HuH-7.5 (cell line): ENCODE measurements at regions not wholly inside any gene's neighbourhood (a gene's known extent, or its start where the extent isn't known, plus 50 kb on each side); places are given as distances from the start of the nearest gene placed in this dataset.
"Not testable (repeated sequence)": the region's sequence is repeated elsewhere in the genome, so short reads cannot be mapped to it uniquely, and the experiment has no call there.

ENCODE experiments used
- DNase-seq: peaks from one replicate; pipeline ENCODE4 v3.0.0; 2011; ENCODE audit warnings: low spot score

DNA sequence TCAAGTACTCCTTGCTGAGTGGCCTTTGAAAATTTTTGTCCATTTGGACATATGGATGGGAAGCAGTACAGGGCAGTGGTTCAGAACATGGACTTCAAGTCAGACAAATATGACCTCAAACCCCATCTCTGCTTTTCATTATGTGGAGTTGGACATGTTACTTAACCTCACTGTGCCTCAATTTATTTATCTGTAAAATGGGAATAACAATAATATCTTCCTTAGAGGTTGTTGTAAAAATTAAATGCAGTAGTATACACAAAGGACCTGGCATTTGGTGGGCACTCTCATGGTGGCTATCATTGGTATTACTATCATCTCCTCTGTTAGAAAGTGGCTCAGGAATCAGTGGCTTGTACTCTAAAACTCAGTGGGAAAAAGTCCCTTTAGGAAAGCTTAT, 204.0 kb upstream of the MYLIP start:
- DNase-seq = no peak

DNA sequence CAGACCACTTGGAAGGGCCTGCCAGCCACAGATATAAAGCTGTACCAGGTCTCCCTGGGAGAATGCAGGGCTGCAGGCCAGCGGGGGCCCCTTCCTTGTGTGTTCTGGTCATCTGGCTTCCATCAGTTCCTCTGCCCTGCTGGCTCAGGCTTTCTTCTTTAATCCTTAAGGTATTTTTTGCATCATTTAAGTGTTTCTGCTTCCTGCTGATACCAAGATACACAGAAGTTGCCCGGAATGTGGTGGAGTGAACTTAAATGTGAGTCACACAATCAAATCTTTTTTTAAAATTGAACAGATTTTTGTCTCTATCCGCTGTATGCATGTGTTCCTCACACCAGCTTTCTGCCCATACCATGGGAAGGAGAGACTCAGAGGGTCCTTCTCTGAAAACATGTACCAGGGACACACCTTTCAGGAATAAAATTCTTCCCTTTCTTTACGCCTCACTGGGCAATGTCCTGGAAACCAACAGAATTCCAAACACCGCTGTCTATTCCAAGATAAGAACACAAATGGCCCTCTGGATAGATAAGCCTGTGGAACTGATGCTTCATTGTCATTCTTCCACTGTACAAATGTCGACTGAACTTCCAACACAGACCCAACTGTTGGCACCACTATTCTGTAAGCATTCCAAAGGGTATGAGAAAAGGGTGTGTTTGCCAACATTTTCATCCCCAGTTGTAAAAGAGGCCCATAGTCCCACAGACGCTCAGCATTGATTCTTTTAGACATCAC, 206.2 kb upstream of the MYLIP start:
- no peak for DNase-seq

DNA sequence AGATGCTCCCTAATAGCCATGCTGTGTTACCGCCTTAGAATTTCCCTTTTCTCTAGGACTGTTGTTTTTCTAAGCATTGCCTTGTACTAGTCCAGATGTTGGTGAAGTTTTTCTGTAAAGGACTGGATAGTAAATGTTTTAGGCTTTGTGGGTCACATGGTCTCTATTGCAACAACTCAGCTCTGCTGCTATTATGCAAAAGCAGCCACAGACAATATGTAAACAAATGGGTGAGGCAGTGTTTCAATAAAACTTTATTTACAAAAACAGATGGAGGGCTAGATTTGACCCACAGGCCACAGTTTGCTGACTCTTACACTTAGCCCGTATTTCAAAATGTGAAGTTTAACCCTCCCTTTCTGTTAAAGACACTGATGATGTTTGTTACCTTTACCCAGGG, 207.6 kb upstream of the MYLIP start:
- no peak for DNase-seq

DNA sequence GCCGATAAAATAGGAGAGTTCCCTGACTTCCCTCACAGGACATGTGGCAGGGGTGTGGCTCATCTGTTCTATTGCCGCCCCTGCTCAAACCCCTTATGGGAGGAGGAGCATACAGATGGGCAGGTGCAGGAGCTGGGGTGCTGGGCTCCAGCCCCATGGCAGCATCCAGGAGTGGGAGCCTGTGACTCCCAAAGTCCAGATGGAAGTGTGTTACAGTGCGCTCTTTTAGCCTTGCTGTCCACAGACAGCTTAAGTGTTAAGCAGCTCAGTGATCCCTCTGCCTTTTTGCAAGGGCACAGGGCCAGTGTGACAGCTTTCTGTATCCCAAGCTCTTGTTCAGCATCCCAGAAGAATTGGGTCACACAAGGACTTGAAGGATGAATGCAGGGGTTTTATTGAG, 212.3 kb upstream of the MYLIP start:
- DNase-seq = no peak

DNA sequence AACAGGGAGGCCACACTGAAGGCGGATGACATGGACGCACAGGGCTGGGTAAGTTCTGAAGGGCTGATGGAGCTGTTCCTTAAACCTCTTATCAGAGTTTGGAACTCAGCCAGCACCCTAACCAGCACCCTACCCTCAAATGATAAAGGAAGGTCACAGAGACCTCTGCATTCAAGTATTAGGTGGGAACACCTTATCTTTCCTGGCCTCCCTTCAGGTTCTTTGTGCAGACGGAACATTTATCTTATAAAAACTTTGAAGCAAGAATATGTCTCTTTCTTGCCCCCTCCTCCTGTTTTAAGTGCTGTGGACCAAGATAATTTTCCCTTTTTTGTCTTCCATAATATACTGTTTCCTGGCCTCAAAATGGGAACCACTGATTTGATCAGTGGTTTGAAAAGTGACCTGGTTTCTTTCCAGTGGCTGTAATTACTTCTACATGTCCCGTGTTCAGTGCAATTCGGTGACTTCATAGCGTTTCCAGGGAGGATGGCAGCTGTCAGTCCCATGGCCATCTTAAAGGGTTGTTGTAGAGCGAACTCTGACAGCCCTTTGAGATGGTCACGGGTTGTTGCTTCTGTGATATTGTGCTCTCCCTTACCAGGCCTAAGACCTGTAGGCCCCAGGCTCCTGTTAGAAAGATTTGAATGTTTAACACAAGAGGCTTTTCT, 213.2 kb upstream of the MYLIP start:
- DNase-seq = no peak

DNA sequence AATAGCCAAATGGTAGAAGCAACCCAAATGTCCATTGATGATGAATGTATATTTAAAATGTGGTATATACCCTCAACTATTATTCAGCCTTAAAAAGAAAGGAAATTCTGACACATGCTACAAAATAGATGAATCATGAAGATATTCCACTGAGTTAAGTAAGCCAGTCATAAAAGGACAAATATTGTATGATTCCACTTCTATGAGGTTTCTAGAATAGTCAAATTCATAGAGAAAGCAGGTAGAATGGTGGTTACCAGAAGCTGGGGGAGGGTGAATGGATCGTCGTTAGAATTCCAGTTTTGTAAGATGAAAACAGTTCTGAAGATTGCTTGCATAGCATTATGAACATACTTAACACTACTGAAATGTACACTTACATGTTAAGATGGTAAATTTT, 214.3 kb upstream of the MYLIP start:
- no peak for DNase-seq

DNA sequence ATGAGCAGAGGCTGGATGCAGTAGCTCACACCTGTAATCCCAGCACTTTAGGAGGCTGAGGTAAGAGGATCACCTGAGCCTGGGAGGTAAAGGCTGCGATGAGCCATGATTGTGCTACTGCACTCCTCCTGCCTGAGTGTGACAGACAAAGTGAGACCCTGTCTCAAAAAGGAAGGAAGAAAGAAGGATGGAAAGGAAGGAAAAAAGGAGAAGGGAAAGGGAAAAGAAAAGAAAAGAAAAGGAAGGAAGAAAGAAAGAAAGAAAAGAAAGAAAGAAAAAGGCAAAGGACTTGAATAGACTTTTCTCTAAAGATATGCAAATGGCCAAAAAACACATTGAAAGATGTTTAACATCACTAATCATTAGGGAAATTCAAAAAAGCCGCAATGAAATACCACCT, 215.3 kb upstream of the MYLIP start:
- no peak for DNase-seq

DNA sequence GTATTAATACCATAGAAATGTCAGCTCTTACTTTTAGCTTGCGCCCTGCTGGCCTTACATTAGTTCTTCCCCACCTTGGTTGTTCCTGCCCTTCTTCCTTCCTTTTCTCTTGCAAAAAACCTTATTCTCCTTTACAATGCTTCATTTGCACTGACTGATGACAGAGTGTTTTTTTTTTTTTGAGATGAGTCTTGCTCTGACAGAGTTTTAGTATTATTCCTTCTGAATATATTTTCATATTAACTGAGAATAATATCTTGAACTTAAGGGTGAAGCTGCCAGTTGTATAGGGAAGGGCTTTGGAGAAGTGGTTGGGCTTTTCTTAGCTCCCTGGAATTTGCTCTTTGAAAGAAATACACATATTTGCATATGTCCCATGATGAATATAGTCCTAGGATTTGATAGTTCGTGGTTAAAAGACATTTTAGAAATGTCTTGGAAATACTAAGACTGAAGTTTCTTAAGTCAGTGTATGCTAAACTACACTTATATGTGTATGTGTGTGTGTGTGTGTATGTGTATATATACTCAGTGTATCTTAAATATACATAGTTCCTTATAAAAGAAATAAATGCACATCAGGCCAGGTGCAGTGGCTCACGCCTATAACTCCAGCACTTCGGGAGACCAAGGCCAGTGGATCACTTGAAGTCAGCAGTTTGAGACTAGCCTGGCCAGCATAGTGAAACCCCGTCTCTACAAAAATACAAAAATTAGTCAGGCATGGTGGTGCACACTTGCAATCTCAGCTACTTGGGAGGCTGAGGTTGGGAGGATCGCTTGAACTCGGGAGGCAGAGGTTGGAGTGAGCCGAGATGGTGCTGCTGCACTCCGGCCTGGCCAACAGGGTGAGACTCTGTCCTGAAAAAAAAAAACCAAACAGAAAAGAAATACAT, 216.1 kb upstream of the MYLIP start:
- no peak for DNase-seq

DNA sequence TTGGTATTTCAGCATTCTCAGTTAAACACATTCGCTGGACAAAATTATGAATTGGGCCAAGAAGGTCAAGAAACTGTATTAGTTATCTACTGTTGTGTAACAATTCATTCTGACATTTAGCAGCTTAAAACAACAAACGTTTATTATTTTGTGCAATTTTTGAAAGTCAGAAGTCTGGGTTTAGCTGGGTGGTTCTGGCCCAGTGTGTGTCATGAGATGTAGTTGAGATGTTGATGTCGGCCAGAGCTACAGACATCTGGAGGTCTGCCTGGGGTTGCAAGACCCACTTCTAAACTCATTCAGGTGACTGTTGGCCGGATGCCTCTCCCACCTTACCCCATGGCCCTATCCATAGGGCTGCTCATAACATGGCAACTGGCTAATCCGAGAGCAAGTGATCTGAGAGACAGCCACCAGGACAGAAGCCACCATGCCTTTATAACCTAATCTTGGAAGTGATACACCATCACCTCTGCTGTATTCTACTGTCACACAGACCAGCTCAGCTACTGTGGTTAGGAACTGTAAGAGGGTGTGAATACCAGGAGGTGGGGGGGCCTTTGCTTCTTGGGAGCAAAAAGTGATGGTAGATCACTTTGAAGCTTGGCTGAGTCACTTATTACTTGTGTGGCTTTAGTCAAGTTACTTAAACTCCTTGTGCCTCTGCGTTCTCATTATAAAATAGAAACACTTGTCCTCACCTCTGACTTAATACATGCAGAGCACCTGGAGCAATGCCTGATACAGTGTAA, 217.0 kb upstream of the MYLIP start:
- no peak for DNase-seq

DNA sequence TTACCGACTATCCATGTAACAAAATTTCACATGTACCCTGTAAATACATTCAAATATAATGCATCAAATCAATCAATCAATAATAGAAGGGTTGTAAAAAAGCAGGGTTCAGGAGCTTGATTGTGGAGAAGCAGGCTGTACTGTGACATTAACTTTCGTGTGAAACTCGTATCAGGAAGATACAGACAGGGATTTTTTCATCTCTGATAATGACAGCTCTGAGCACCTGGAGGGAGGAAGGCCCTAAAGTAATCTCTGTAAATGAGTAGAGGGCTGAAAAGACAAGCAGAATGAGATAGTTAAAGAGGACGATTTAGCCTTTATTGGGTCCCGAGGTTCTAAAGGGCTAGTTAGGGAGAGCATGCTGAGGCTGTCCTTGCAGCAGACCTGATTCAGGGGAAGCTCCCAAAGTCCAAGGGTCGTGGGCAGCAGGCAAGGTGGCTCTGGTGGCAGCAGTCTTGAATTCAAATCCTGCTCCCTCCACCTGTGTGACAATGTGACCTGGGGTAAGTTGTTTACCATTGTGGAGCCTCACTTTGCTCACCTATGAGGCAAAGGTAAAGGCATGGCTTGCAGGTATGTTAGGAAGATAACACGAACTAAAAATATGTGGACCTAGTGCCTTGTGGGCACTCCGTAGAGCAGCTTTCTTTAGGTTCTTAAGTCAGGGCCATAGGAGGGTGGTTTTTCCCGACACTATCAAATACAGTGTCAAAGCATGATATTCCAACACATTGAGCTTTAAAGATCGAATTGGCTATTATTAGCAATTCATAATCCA, 219.4 kb upstream of the MYLIP start:
- DNase-seq = no peak

DNA sequence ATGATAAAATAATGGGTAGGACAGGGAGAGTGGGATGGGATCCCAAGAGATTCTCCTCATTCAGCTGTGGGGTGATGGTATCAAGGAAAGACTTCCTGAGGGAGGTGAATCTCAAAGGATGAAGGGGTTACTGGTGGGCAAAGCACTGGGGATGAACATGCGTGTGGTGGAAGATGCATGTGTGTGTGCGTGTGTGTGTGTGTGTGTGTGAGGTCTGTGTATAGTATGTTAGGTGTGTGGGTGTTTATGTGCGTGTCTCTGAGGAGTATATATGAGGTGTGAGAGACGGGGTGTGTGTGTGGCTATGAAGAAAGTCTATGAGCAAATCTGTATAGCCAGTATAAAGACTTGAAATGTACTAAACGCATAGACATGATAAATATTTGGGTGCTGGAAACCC, 220.0 kb upstream of the MYLIP start:
- DNase-seq = no peak

DNA sequence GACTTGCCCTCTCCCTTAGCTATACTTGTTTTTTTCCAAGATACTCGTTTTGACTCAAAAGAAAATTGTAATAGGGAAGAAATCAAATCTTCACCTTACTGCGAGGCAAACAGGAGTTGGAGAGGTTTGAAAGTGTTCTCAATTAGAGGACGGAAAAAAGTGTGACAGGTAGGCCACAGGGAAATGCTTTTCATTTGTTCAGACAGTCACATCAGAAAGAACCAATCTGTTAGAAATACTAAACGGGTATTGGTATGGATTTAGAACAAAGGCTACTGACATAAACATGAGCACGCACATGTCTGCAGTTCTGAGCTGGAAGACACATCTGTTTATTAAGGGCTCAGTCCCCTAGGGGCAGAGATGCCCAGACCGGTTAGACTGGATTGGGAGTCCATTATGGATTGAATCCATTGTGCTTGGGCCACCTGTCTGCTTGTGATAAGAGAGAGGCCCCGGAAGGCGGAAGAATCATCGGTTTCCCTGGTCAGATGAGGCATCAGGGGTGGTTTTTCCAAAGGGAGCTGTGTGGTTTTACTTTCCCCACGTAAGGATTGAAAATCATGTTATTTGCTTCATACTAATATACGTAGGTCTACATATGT, 220.9 kb upstream of the MYLIP start:
- no peak for DNase-seq

DNA sequence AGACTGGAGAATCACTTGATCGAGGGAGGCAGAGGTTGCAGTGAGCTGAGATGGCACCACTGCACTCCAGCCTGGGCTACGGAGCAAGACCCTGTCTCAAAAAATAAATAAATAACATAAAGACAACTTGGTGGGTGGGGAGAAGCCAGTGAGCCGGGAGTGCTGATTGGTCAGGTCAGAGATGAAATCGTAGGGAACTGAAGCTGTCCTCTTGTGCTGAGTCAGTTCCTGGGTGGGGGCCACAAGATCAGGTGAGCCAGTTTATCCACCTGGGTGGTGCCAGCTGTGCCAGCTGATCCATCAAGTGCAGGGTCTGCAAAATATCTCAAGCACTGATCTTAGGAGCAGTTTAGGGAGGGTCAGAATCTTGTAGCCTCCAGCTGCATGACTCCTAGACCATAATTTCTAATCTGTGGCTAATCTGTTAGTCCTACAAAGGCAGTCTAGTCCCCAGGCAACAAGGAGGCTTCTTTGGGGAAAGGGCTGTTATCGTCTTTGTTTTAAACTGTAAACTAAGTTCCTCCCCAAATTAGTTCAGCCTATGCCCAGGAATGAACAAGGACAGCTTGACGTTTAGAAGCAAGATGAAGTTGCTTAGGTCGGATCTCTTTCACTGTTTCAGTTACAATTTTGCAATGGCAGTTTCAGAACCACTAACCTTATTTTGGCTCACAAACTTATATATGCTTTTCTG, 221.5 kb upstream of the MYLIP start:
- DNase-seq = not testable (repeated sequence)

DNA sequence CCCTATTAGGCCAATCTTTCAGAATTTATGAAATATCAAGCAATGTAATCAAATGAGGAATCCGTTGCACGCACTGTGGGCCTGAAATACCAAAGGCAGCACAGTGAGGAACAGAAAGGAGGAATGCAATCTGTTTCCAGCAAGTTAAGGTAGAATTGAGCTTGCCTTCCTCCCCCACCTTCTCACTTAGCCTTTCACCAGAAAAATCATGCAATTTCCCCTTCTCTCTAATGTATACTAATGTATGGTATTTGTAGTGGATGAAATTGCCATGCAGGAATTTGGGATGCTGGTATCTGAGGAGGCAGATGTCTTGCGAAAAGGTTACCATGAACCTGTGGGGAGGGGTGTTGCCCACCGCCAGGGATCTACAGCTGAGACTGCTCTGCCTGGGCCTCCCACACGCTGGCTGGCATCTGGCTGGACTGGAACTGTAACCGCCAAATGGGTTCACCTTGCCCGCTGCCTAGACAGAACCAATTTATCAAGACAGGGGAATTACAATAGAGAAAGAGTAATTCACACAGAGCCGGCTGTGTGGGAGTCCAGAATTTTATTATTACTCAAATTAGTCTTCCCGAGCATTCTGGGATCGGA, 222.4 kb upstream of the MYLIP start:
- no peak for DNase-seq

DNA sequence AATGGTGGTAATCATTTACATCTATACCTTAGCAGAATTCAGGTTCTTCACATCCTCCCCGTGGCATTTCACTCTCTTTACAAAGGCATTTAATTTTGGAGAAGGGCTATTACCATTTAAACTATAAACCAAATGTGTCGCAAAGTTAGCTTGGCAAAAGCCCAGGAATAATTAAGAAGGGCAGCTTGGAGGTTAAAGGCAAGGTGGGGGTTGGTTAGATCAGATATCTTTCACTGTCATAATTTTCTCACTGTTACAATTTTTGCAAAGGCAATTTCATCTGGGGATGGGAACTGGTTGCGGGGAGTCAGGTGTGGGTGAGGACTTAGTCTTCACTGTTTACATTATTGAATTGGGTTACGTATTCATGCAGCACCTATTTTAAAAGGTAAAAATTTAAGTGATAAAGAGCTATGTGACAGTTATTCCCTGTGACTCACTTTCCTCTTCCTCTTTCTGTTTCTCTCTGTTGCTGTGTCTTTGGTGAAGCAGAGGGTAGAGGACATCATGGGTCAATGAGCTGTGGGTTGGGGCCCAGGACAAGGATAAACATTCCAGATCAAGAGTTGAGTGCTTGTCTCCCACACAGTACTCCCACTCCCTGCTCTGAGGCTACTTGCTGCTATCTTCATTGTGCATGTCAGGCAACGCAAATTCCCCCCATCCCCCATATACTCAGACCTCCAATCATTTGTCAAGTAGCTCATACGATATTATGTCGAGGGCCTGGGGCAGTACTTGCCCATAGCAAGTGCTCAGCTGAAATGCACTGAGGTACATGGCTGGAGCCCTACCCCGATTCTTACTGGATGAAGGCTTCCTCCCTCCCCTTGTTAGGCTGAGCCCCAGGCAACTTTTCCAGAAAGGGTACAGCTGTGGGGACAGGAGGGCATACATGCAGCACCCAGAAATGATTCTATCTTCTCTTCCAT, 223.1 kb upstream of the MYLIP start:
- DNase-seq = no peak

DNA sequence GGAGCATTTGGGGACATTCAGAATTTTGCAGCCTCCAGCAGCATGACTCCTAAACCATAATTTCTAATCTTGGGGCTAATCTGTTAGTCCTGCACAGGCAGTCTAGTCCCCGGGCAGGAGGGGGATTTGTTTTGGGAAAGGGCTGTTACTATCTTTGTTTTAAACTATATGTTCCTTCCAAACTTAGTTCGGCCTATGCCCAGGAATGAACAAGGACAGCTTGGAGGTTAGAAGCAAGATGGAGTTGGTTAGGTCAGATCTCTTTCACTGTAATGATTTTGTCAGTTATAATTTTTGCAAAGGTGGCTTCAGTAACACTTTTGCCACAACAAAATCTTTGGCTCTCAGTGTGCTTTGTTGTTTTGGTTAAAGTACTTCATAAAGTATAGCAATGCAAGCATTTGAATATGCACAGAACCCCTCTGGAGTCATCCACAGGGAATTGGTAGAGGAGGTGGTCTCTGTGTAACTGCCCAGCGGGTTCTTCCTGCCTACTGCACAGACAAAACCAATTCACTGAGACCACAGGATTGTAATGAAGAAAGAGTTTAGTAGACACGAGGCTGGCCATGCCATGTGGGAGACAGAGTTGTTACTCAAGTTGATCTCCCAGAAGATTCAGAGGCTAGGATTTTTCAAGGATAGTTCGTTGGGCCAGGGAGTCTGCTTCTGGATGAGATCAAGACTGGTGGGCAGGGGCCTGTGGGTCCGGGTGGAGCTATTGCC, 224.1 kb upstream of the MYLIP start:
- no peak for DNase-seq

DNA sequence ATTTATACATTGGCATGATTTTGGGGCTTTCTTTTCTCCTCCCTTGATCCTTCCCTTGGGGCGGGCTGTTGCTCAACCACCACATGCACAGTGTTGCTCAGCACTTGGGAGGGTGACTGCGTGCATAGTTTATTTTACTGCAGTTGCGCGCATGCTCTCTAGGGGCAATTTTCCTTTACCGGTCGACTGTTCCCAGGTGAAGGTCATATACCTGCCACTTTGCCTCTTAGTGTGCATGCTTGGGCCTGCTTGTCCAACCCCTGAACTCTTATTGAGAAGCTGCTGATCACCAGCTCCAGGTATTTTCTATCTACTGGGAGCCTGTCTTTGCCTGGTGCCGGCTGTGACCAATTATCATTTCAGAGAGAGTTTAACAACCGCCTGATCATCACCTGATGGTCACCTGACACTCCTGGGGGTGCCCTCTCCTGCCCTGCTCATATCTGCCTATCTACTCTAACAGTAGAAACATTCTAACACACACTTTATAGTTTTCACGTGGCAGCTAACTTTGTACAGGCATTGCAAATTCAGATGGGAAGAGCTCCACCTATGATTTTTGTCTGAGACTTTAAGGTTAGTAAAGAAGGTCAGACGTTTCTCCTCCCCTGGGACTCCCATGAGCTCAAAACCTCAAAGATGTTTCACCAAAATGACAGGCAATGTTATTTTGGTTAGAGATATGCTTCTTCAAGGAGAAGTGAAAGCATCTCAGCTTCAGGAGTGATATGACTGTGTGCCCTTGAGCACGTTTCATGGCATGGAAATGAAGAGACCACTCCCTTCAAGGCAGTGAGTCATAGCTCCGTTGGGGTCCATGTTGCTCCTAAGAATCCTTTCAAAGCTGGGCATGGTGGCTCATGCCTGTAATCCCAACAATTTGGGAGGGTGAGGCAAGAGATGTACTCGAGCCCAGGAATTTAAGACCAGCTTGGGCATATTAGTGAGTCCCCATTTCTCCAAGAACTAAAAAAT, 227.5 kb upstream of the MYLIP start:
- DNase-seq = no peak
